ENCODE measurements at regions not wholly inside any gene's neighbourhood (a gene's known extent, or its start where the extent isn't known, plus 50 kb on each side); places are given as distances from the start of the nearest gene placed in this dataset.

DNA sequence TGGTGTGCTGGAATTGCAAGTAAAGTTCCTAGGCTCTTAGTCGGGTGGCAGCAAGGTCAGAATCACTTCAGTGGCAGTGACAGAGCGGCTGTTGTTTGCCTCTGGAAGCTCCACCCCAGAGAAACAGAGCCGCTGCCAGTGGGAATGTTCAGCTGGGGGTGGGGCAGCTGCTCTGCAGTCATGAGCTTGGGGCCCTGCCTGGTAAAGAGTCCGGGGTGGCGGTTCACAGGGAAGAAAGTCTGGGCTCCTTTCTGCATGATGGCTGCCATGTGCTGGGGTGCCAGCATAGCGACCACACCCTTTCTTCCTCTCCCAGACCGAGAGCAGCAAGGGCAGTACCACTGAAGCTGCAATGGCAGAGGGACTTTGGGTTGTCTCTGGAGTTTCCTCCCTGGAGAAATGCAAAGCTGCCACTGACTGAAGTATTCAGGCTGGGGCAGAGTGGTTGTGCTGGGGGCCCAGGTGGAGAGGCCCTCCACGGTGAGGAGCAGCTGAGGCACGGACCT is 108.8 kb upstream of the CENPE start:
- TF ChIP-seq, protein P1, sequence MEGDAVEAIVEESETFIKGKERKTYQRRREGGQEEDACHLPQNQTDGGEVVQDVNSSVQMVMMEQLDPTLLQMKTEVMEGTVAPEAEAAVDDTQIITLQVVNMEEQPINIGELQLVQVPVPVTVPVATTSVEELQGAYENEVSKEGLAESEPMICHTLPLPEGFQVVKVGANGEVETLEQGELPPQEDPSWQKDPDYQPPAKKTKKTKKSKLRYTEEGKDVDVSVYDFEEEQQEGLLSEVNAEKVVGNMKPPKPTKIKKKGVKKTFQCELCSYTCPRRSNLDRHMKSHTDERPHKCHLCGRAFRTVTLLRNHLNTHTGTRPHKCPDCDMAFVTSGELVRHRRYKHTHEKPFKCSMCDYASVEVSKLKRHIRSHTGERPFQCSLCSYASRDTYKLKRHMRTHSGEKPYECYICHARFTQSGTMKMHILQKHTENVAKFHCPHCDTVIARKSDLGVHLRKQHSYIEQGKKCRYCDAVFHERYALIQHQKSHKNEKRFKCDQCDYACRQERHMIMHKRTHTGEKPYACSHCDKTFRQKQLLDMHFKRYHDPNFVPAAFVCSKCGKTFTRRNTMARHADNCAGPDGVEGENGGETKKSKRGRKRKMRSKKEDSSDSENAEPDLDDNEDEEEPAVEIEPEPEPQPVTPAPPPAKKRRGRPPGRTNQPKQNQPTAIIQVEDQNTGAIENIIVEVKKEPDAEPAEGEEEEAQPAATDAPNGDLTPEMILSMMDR (IDR thresholded peaks at IDR 0.05), result no peak
- no peak for DNase-seq (ENCODE audit: extremely low spot score, unreplicated experiment)
- Mint-ChIP-seq H3K27ac (ENCODE audit: unreplicated experiment) (no peak overlapping the region), H3K4me3 (ENCODE audit: unreplicated experiment) (no peak overlapping the region), H3K27me3 (ENCODE audit: unreplicated experiment) (peaks cover 4% of the 10 kb centered on the region), H3K4me1 (ENCODE audit: unreplicated experiment) (no peaks in the 10 kb centered on the region), H3K9me3 (ENCODE audit: unreplicated experiment) (peaks cover under 1% of the 10 kb centered on the region), H3K36me3 (ENCODE audit: unreplicated experiment) (no peaks in the 10 kb centered on the region)

DNA sequence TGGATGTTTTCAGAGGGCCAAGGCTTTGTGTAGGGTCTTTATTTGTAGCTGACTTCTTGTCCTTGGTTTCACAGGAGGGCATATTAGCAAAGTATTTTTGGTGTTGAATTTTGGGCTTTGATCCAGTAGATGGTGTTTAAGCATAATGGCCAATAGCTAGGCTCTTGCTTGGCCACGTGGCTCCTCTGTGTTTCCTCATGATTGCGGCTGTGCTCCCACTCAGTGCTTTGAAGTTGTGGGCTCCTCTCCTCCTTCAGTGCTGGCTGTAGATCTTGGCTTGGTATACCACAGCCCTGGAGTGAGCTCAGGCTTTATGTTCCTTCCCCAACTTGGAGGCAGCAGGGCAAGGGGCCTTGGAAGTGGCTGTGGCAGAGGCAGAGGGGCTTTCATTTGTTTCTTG is 107.2 kb upstream of the CENPE start:
- Mint-ChIP-seq H3K27me3 (ENCODE audit: unreplicated experiment) (peaks cover 4% of the 10 kb centered on the region), H3K4me1 (ENCODE audit: unreplicated experiment) (no peaks in the 10 kb centered on the region), H3K36me3 (ENCODE audit: unreplicated experiment) (no peaks in the 10 kb centered on the region), H3K27ac (ENCODE audit: unreplicated experiment) (no peak overlapping the region), H3K9me3 (ENCODE audit: unreplicated experiment) (no peaks in the 10 kb centered on the region), H3K4me3 (ENCODE audit: unreplicated experiment) (no peak overlapping the region)
- TF ChIP-seq, protein P1 (IDR thresholded peaks at IDR 0.05), result no peak
- no peak for DNase-seq (ENCODE audit: extremely low spot score, unreplicated experiment)

DNA sequence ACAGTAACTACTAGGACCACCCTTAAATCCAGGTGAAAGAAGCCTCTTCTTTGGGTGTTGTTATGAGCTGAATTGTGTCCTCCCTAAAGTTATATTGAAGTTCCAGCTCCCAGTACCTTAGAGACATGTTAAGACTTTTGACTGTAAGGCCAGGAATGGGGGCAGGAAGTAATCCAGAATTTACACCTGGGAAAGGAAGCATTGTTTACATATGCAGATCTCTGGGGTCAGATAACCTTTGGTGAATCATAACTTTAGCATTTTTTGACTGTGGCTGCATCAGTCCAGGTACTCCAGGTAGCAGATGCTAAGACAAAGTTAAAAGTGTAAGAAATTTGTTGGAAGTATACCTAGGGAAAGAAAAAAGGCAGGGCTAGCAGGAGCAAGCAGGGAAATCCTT is 104.9 kb upstream of the CENPE start:
- TF ChIP-seq, protein P1 (IDR thresholded peaks at IDR 0.05), result no peak
- Mint-ChIP-seq H3K4me3 (ENCODE audit: unreplicated experiment) (no peak overlapping the region), H3K27me3 (ENCODE audit: unreplicated experiment) (peaks cover 4% of the 10 kb centered on the region), H3K9me3 (ENCODE audit: unreplicated experiment) (no peaks in the 10 kb centered on the region), H3K27ac (ENCODE audit: unreplicated experiment) (no peak overlapping the region), H3K4me1 (ENCODE audit: unreplicated experiment) (no peaks in the 10 kb centered on the region), H3K36me3 (ENCODE audit: unreplicated experiment) (no peaks in the 10 kb centered on the region)
- DNase-seq (ENCODE audit: extremely low spot score, unreplicated experiment), result no peak

- H3K27me3 Mint-ChIP-seq (ENCODE audit: unreplicated experiment), result peaks cover 6% of the 10 kb centered on the region
- no peak for DNase-seq (ENCODE audit: extremely low spot score, unreplicated experiment)
- no peak overlapping the region for H3K27ac Mint-ChIP-seq (ENCODE audit: unreplicated experiment)
- TF ChIP-seq, protein P1 (IDR thresholded peaks at IDR 0.05), result no peak
- no peaks in the 10 kb centered on the region for H3K36me3 Mint-ChIP-seq (ENCODE audit: unreplicated experiment)
- H3K4me1 Mint-ChIP-seq (ENCODE audit: unreplicated experiment), result no peaks in the 10 kb centered on the region
- no peak overlapping the region for H3K4me3 Mint-ChIP-seq (ENCODE audit: unreplicated experiment)
- no peaks in the 10 kb centered on the region for H3K9me3 Mint-ChIP-seq (ENCODE audit: unreplicated experiment)
Observed at GRCh38 chr4:103292959-103293358, 94.8 kb upstream of the CENPE start.

DNA sequence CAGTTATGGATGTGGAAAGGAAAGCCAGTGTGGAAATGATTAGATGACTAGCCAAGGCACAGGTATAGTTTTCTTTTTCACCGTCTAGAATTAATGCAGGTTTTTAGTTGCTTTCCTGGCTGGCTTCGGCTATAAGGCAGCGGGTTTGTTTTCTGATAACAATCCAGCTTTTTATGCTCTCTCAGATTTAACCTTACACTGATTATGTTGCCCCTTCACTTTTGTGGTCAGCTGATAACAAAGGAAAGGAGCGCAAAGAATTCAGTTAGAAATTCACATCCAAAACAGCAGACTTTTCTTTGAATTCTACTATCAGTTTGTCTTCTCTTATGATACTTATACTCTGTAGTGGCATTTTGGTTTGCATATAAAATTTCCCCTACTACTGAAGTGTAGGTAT is 94.2 kb upstream of the CENPE start:
- H3K4me1 Mint-ChIP-seq (ENCODE audit: unreplicated experiment), result no peaks in the 10 kb centered on the region
- DNase-seq (ENCODE audit: extremely low spot score, unreplicated experiment), result no peak
- no peak overlapping the region for H3K4me3 Mint-ChIP-seq (ENCODE audit: unreplicated experiment)
- TF ChIP-seq, protein P1 (IDR thresholded peaks at IDR 0.05), result no peak
- no peaks in the 10 kb centered on the region for H3K9me3 Mint-ChIP-seq (ENCODE audit: unreplicated experiment)
- peaks cover 6% of the 10 kb centered on the region for H3K27me3 Mint-ChIP-seq (ENCODE audit: unreplicated experiment)
- H3K36me3 Mint-ChIP-seq (ENCODE audit: unreplicated experiment), result no peaks in the 10 kb centered on the region
- no peak overlapping the region for H3K27ac Mint-ChIP-seq (ENCODE audit: unreplicated experiment)

Measured in osteocyte (in vitro differentiated cells).